Muscle of back (tissue), 3 donors: ENCODE measurements at regions not wholly inside any gene's neighbourhood (a gene's known extent, or its start where the extent isn't known, plus 50 kb on each side); places are given as distances from the start of the nearest gene placed in this dataset.
A peak's percentile ranks its signal among the peaks of the same experiment; 100 is the strongest.

ENCODE experiments used
- DNase-seq, 3 donors: peaks; one replicate each; pipeline versions ENCODE4 v3.0.0 to v3.0.0-alpha.2; 2013

- peak; percentile 74 to 89 (median 75) for DNase-seq
Measured at GRCh38 chr5:143693651-143694252, 118.2 kb upstream of the HMHB1 start.

- DNase-seq = no peak
Measured at GRCh38 chr5:143692342-143692741, 119.6 kb upstream of the HMHB1 start.

- DNase-seq = peak in 1 of 3 donors; percentile 65
Measured at GRCh38 chr5:143691945-143692290, 120.0 kb upstream of the HMHB1 start.

GRCh38 chr5:143691287-143691944, 120.5 kb upstream of the HMHB1 start:
- DNase-seq = no peak

DNA sequence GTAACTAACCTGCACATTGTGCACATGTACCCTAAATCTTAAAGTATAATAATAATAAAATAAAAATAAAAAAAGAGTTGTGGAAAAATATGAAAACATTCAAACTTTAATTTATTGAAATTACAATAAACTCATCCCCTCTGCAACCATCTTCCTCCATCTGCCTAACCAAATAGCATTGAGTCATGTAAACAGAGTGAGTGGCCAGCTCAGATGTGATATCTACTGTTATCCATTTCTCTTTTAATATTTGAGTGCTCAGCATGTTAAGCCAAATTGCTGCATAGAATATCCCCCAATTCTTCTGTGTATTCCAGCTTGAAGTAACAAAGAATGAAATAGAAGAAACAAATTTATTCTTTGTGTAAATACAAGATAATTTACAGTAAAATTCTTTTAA, 124.4 kb upstream of the HMHB1 start:
- DNase-seq = no peak

DNA sequence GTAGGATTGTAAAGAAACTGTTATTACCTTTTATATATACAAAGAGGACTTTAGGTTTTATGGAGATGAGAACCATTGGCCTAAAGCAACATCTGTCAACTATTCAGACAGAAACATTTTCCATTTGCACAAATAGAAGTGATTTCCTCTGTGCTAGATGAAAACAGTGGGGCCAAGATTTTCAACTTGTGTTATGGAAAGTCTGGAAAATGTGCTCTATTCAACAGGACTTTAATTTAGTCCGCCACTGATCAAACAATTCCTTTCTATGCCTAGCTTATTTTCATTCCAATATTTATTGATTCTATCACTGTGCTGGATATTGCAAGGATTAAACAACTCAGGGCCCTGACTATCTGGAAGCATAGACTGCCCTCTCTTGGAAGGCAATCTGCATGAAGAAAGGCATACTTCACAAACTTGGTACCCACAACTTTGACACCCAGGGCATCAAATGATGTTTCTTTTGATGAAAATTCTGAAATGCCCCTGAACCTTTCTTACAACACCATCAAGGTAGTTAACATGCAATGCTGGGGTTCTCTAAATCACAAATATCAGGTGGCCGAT, 126.6 kb upstream of the HMHB1 start:
- peak in 1 of 3 donors; percentile 54 for DNase-seq

DNA sequence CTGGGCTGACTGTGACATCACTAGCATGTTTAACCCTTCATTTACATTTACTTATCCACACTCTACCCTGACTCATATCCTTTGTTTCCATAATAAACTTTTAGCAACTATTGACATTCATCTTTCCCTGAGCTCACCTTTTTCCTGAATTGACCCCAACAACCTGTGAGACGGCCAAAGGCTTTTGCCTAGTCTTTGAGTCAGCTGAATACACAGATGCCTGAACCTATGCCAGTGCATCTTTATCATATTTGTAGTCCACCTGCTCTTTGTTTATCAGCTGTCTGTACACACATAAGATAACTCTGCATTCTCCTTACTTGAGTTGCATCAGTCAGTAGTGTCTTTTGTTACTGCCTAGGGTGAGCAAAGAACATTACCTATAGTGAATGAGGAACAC, 128.5 kb upstream of the HMHB1 start:
- DNase-seq = no peak

DNA sequence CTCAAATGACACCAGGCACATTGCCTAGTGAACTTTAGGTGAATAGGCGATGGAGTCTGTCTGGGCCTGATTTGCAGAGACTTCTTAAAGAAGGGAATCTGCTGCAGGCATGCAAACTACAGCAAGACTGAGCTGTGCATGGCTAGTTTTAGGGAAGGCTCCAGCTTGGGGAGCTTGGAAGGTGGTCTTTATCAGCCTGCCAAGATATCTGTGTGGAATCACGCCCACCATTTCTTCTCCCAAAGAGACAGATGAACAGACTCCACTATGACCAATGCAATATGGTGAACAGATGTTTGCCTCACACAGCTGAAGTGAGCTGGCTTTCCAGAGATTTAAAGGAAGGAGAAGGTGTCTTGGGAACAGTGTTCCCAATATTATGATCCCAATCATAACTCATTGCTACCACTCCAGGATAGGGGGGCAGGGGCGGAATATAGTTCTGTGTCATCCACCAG, 129.0 kb upstream of the HMHB1 start:
- peak; percentile 80 to 95 (median 91) for DNase-seq

GRCh38 chr5:143682246-143682905, 129.6 kb upstream of the HMHB1 start:
- peak; percentile 70 to 86 (median 74) for DNase-seq

DNA sequence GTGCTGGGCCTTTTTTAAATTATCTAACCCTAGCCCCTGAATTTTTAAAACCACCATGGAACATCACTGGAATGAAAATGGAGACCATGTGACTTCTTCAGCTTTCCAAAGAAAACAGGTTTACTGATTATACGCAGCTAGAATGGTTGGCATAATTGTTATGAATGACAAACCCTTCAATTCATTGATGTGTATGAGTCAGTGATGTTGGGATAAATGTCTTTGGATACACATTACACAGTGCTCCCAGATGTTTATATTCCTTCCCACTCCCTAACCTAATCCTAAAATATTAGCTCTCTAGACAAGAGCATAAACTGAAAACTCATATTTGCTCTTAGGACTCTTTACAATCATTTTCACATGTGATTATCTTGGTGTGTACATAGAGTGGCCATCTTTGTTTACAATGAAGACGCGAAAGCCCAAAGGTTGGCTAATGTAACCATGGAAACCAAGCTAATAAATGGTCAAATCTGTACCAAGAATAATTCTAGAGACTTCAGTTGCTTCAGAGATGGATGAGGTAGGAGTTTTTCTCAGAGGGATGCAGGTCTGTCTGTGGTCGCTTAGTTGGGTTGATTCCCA, 131.2 kb upstream of the HMHB1 start:
- no peak for DNase-seq

DNA sequence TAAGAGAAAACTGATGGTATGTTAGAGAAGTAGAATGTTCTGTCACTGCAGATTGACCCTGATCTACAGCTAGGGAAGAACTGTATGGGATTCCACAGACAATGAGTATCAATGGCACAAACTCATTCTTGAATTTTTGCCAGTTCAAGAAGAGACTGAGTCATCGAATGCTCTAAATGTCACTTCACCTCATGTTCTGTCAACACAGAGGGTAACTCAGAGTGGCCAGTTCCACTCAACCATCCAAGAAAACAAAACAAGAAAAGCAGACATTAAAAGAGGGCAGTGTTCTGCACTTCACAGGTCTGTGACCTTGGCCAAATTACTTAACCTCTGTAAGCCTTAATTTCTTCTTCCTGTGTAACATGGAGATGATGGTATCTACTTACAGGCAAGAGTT, 132.2 kb upstream of the HMHB1 start:
- no peak for DNase-seq

- no peak for DNase-seq
Measured at GRCh38 chr5:143678148-143678905, 133.6 kb upstream of the HMHB1 start.

DNA sequence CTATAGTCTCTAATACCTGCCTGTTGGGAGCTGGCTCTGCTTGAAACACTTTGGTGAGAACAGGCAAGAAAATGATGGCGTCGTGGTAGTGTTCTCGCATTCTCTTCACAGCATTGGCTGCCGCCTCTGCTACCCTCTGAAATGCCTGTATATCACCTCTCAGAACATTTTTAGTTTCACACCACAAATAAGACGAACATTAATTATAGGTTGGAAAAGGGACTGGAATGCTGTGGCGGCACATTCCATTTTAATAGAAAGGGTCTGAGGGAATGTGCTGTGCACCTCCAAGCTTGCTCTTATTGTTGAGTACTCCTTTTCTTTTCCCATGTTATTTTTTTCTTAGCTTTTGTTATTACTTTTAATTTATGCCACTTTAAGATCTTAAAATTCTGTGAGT, 134.6 kb upstream of the HMHB1 start:
- DNase-seq = no peak

GRCh38 chr5:143676802-143677201, 135.2 kb upstream of the HMHB1 start:
- DNase-seq = no peak

GRCh38 chr5:143674469-143674786, 137.5 kb upstream of the HMHB1 start:
- no peak for DNase-seq

DNA sequence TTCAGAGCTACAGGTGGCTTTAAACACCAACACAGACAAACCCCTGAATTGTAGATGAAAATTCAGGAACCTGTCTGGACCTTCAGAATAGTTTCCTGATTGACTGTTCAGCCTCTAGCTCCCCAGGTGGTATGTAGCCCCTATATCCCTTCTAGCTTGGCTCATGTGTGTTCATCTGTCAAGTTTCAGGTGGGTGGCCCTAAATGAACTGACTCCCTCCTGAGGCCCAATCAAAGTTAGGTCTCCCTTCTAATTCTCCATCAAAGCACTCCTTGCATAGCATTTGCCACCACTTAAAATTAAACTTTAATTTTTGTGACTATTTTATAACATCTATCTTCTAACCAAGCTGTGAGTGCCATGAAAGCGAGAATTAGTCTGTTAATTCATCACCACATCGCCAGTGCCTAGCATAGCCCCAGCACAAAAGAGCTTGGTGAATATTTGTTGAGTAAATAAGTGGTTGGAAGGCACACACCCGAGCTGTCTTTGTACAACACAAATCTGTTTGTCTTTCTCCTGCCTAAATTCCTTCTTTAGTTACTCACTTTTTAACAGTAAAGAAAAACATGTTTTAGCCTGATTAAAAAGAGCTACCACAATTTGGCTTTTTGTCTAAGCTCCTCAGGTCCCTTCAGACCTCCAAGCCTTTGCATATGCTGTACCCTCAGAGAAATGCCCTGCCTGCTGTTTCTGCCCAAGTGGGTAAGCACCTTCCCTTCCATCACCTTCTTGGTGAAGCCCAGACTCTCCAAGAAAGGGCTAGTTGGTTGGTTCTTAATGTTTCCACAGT, 138.1 kb upstream of the HMHB1 start:
- DNase-seq = no peak

GRCh38 chr5:143672806-143673205, 139.2 kb upstream of the HMHB1 start:
- no peak for DNase-seq

GRCh38 chr5:143671674-143672569, 140.0 kb upstream of the HMHB1 start:
- no peak for DNase-seq

- DNase-seq = peak in 1 of 3 donors; percentile 23
Measured at GRCh38 chr5:143671021-143671420, 140.9 kb upstream of the HMHB1 start.

DNA sequence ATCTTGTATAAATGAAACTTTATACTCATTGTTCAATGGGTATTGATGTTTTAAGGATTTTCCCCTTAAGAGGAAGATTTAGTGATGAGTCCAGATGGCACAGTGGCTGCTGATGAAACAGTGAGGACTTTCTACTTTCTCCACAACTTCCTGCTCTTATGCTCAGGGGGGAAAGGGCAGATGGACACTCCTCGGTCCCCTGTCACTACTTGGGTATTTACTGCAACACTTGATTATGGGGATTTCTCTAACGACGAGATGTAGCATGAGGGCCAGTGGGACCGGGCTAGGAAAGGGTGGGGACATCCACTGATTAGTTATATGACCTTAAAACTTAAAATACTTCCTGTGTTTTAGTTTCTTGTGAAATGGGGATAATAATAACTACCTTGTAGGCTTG, 146.1 kb upstream of the HMHB1 start:
- no peak for DNase-seq
